T-helper 2 cell treated with Interferon-gamma antibody and Interleukin-4, amounts not matched to agents 100 ng/mL and 5 ng/mL, for 36 hours (primary cell): ENCODE measurements at regions not wholly inside any gene's neighbourhood (a gene's known extent, or its start where the extent isn't known, plus 50 kb on each side); places are given as distances from the start of the nearest gene placed in this dataset.
"Not testable (repeated sequence)": the region's sequence is repeated elsewhere in the genome, so short reads cannot be mapped to it uniquely, and the experiment has no call there.

Experiments used
- intact Hi-C: fragments of 100-400 bp; cut with micrococcal nuclease; formaldehyde crosslinking; loops from one replicate; pipeline ENCODE4 v1.15.1; 2023

DNA sequence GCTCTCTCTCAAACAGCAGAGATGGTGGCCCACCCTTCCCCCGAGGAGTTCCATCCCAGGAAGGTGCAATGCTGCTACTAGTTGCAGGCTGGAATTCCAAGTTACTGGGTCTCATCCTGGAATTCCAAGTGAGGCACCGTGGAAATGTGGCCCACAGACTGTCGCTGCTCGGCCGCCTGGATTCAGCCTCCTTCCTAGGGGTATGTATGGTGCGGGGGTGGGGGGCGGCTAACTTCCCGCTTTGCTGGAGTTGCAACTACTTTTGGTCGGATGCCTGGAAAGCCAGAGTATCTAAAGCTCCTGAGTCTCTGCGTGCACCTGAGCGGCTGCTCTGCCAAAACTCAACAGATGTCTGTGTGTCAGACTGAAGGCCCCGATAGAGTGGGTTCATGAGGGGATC lies 1146.2 kb downstream of the RPA4 start:
- intact Hi-C loops, result no loop called here

- intact Hi-C loops, result no loop called here
These were observed 1173.5 kb downstream of the RPA4 start for GRCh38 chrX:98057176-98057575.

- intact Hi-C loops, result no loop called here
These were observed 1181.4 kb downstream of the RPA4 start for GRCh38 chrX:98065151-98065550.

GRCh38 chrX:98067611-98068010 lies 1183.9 kb downstream of the RPA4 start:
- intact Hi-C loops, result no loop called here

DNA sequence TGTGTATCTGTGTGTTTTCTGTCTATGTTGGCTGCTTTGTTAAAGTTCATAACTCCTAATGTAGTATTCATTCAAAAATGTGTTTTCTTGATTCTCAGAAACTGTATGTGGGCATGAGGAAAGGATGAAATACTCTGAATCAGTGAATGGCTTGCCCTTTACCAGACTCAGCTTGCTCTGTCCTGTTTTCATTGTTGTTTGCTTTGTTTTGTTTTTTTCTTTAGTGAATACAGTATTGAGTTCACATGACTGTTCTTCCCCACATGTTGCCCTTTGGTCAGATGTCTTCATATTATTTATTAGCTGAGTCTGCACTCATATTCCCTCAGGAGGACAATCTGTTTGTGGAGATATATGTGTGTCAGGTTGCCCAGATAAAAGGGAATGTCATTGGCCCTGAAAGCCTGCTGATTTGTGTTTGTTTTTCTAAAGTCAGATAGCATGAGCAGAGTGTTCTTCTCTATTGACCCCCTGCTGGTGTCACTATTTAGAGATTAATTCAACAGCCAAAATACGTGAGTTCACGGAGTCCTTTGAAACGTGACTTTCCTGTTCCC lies 1184.4 kb downstream of the RPA4 start:
- intact Hi-C loops, result no loop called here

DNA sequence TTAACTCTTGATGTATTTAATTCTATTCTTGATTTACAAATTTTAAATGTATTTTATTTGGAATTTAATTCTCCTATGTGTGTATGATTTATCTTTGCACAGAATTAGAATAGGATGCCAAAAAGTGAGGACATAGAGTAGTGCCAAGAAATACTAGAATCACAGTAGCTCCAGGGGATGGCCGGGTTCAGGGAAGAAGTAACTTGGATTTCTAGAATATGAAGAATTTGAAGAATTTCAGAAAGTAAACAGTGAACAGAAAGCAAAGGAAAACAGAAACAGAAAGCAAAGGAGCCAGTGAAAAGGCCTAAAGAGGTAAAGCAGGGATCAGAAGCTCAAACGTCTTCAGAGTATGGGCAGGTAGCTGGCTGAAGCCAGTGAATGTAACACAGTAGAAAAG lies 1187.6 kb downstream of the RPA4 start:
- intact Hi-C loops, result no loop called here

- intact Hi-C loops, result no loop called here
These were observed 1193.7 kb downstream of the RPA4 start for GRCh38 chrX:98077440-98077839.

- intact Hi-C loops, result no loop called here
These were observed 1228.0 kb downstream of the RPA4 start for GRCh38 chrX:98111684-98112083.

DNA sequence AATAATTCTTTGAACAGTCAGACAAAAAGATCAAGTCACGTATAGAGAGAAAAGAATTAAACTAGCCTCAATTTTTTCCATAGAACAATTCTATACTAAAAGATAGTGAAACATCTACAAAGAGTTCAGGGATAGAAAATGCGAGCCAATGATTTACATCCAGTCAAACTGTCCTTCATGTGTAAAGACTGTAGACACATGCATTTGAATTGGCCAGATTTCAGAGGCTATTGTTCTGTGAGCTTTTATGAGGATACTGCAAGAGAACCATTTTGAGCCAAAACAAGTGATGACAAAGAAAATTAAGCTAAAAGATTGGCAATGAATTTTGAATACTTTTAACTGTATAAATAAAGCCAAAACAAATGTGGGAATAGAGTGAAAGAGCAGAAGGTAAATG lies 1230.3 kb downstream of the RPA4 start:
- intact Hi-C loops, result no loop called here

GRCh38 chrX:98141466-98141865 lies 1257.8 kb downstream of the RPA4 start:
- intact Hi-C loops, result no loop called here

- intact Hi-C loops, result no loop called here
These were observed 1307.3 kb downstream of the RPA4 start for GRCh38 chrX:98191003-98191402.

- intact Hi-C loops, result no loop called here
These were observed 1310.3 kb downstream of the RPA4 start for GRCh38 chrX:98194036-98194435.

DNA sequence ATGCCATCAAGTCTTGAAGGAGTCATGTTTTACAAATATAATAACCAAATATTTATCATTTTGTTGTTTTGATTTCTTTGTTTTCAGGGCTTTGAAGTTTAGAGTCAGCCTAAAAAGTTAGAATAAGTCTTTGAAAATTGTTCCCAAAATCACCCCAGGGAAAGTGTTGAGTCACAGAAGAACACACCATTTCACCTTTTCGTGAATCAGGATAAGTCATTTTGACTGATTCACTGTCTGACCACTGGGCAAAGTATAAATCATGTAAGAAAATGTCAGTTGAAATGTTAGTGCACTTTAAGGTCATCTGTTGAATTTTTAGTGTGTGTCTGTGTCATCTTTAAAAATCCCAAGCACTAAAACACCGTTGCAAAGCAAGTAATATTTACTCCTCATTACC lies 1320.1 kb downstream of the RPA4 start:
- intact Hi-C loops, result no loop called here

DNA sequence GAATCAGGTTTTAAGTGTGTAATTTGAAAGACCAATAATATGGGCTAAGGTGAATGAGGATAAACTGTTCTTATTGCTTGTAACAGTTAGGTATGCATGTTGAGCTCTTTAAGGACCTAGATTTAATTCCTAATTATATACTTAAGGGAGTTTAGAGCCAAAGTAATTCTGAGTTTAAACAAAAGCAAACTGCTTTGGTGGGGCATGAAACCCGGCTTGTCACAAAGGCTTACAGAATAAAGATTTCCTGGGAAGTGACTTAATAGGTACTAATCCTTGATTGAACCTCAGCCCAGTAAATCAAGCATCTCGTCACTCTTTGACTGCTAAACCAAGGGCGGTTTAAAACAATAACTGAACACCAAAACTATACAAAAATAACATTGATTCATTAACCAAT lies 1324.2 kb downstream of the RPA4 start:
- intact Hi-C loops, result no loop called here

- intact Hi-C loops, result no loop called here
These were observed 1347.3 kb downstream of the RPA4 start for GRCh38 chrX:98231003-98231402.

- intact Hi-C loops, result not testable (repeated sequence)
These were observed 1356.4 kb downstream of the RPA4 start for GRCh38 chrX:98240061-98240460.

GRCh38 chrX:98263135-98263534 lies 1379.4 kb downstream of the RPA4 start:
- intact Hi-C loops, result no loop called here

DNA sequence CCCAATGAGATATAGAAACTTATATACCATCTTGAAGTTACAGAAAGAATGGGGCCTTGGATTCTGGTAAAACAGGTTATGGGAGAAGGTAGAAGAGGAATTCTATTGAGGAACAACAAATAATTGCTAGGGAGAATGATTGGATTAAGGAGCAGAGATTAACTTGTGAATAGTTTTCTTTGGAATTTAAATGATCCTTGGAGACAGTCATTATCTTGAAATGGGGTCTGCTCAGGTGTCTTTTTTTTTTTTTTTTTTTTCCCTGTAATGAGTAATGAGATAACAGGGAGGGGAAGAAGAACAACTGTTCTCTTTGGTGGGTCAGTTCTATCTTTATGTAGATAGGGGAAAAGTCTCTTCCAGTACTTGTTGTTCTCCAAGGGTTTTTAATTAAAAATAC lies 1406.0 kb downstream of the RPA4 start:
- intact Hi-C loops, result no loop called here

DNA sequence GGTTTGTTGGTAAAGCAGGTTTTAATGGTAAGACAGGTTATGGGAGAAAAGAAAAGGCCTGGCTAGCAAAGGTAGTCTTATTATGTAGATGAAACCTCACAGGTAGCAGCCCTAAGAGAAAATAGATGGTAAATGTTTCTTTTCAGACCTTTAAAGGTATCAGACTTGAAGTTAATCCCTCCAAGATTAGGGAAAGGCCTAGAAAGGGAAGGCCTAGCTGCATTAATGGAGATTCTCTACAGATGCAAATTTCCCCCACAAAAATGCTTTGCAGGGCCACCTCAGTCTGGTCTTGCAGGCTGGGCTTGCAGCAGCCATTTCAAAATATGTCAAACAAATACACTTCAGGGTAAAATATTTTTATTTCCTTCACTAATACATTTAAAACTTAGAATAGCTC lies 1410.6 kb downstream of the RPA4 start:
- intact Hi-C loops, result no loop called here

DNA sequence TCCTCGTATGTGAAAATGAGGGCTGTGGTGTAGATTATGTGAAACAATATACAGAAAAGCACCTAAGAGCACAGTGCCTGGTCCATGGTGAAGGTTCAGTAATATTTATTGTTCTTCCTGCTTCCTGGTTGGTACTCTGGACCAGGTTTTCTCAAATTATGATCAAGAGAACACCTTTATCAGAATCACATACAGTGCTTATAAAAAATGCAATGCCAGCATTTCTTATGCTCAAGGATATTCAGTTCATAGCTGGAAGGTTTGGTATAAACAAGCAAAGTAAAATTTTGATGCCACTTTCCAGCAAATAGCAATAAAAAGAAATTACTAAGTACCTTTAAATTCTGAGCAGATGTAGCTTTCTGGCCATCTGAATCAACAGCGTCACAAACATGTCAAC lies 1412.4 kb downstream of the RPA4 start:
- intact Hi-C loops, result no loop called here

- intact Hi-C loops, result no loop called here
These were observed 1416.1 kb downstream of the RPA4 start for GRCh38 chrX:98299785-98300184.

GRCh38 chrX:98300536-98300935 lies 1416.8 kb downstream of the RPA4 start:
- intact Hi-C loops, result not testable (repeated sequence)

- intact Hi-C loops, result no loop called here
These were observed 1447.7 kb downstream of the RPA4 start for GRCh38 chrX:98331407-98331806.

DNA sequence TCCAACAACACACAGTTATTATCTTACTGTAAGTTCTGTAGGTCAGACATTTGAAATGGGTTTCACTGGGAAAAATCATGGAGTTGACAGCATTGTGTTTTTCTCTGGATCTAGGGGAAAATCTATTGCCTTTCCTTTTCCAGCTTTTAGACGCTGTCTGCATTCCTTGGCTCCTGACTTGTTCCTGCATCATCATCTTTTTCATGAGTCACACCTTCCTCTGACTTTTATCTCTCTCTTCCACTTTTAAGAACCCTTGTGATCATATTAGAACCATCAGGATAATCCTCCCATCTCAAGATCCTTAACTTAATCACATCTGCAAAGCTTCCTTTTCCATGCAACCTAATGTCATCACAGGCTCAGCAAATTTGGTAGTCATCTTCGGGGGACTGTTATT lies 1454.8 kb downstream of the RPA4 start:
- intact Hi-C loops, result no loop called here
